ENCODE measurements at regions not wholly inside any gene's neighbourhood (a gene's known extent, or its start where the extent isn't known, plus 50 kb on each side); places are given as distances from the start of the nearest gene placed in this dataset.

GRCh38 chr4:128603081-128603480, 206.4 kb upstream of the JADE1 start:
- DNase-seq (ENCODE audit: low read depth in 2 of 2): no peak

GRCh38 chr4:128601991-128602695, 207.4 kb upstream of the JADE1 start:
- no peak for DNase-seq (ENCODE audit: low read depth in 2 of 2)

GRCh38 chr4:128600996-128601871, 208.3 kb upstream of the JADE1 start:
- no peak for DNase-seq (ENCODE audit: low read depth in 2 of 2)

GRCh38 chr4:128600410-128600809, 209.1 kb upstream of the JADE1 start:
- DNase-seq (ENCODE audit: low read depth in 2 of 2): no peak

- no peak for DNase-seq (ENCODE audit: low read depth in 2 of 2)
Measured at GRCh38 chr4:128597500-128597899, 212.0 kb upstream of the JADE1 start.

GRCh38 chr4:128596853-128597252, 212.6 kb upstream of the JADE1 start:
- DNase-seq (ENCODE audit: low read depth in 2 of 2): no peak

- no peak for DNase-seq (ENCODE audit: low read depth in 2 of 2)
Measured at GRCh38 chr4:128596115-128596514, 213.4 kb upstream of the JADE1 start.

GRCh38 chr4:128591482-128591881, 218.0 kb upstream of the JADE1 start:
- no peak for DNase-seq (ENCODE audit: low read depth in 2 of 2)

GRCh38 chr4:128590773-128591172, 218.7 kb upstream of the JADE1 start:
- no peak for DNase-seq (ENCODE audit: low read depth in 2 of 2)

- DNase-seq (ENCODE audit: low read depth in 2 of 2): no peak
Measured at GRCh38 chr4:128590034-128590740, 219.3 kb upstream of the JADE1 start.

GRCh38 chr4:128589384-128589965, 220.0 kb upstream of the JADE1 start:
- DNase-seq (ENCODE audit: low read depth in 2 of 2): no peak

GRCh38 chr4:128587382-128587781, 222.1 kb upstream of the JADE1 start:
- DNase-seq (ENCODE audit: low read depth in 2 of 2): no peak

- DNase-seq (ENCODE audit: low read depth in 2 of 2): no peak
Measured at GRCh38 chr4:128583753-128584712, 225.5 kb upstream of the JADE1 start.

GRCh38 chr4:128582427-128582870, 227.1 kb upstream of the JADE1 start:
- DNase-seq (ENCODE audit: low read depth in 2 of 2): no peak

GRCh38 chr4:128579154-128579853, 230.2 kb upstream of the JADE1 start:
- no peak for DNase-seq (ENCODE audit: low read depth in 2 of 2)

- DNase-seq (ENCODE audit: low read depth in 2 of 2): peak; percentile 45 to 64
Measured at GRCh38 chr4:128574706-128575105, 234.8 kb upstream of the JADE1 start.

- no peak for DNase-seq (ENCODE audit: low read depth in 2 of 2)
Measured at GRCh38 chr4:128573781-128574508, 235.6 kb upstream of the JADE1 start.

GRCh38 chr4:128572778-128573241, 236.7 kb upstream of the JADE1 start:
- DNase-seq (ENCODE audit: low read depth in 2 of 2): no peak

GRCh38 chr4:128571747-128572146, 237.8 kb upstream of the JADE1 start:
- no peak for DNase-seq (ENCODE audit: low read depth in 2 of 2)

Measured in activated CD4-positive, alpha-beta T cell treated with anti-CD3 and anti-CD28 coated beads for 24 hours (primary cell).